GM19468 (cell line): ENCODE measurements at regions not wholly inside any gene's neighbourhood (a gene's known extent, or its start where the extent isn't known, plus 50 kb on each side); places are given as distances from the start of the nearest gene placed in this dataset.
"Not testable (repeated sequence)": the region's sequence is repeated elsewhere in the genome, so short reads cannot be mapped to it uniquely, and the experiment has no call there.

Source experiments
- ATAC-seq: cut with Tn5 transposase; IDR thresholded peaks from one replicate; pipeline ENCODE4 v1.9.1; 2021; ENCODE audit warnings: mild to moderate bottlenecking, moderate library complexity, moderate number of reproducible peaks; ENCODE audit not compliant: unreplicated experiment; ENCODE audit errors: extremely low read depth

- ATAC-seq: not testable (repeated sequence)
These were observed 394.1 kb downstream of the CPS1 start for GRCh38 chr2:210950434-210951060.

- no peak for ATAC-seq
These were observed 398.0 kb downstream of the CPS1 start for GRCh38 chr2:210954386-210954907.

GRCh38 chr2:210955591-210955990 lies 399.2 kb downstream of the CPS1 start:
- no peak for ATAC-seq

GRCh38 chr2:210956101-210956500 lies 399.7 kb downstream of the CPS1 start:
- no peak for ATAC-seq

- ATAC-seq: no peak
These were observed 404.9 kb downstream of the CPS1 start for GRCh38 chr2:210961249-210961648.

GRCh38 chr2:210963386-210963785 lies 407.0 kb downstream of the CPS1 start:
- ATAC-seq: no peak

- no peak for ATAC-seq
These were observed 407.9 kb downstream of the CPS1 start for GRCh38 chr2:210964141-210964764.

GRCh38 chr2:210965472-210965871 lies 409.1 kb downstream of the CPS1 start:
- no peak for ATAC-seq

- ATAC-seq: no peak
These were observed 409.9 kb downstream of the CPS1 start for GRCh38 chr2:210966330-210966729.

- ATAC-seq: no peak
These were observed 415.0 kb downstream of the CPS1 start for GRCh38 chr2:210971431-210971830.

- not testable (repeated sequence) for ATAC-seq
These were observed 430.4 kb downstream of the CPS1 start for GRCh38 chr2:210986806-210987205.

- no peak for ATAC-seq
These were observed 434.7 kb downstream of the CPS1 start for GRCh38 chr2:210991107-210991506.

GRCh38 chr2:210994104-210994503 lies 437.7 kb downstream of the CPS1 start:
- ATAC-seq: no peak

GRCh38 chr2:210997373-210997772 lies 441.0 kb downstream of the CPS1 start:
- no peak for ATAC-seq

GRCh38 chr2:210998334-210998733 lies 441.9 kb downstream of the CPS1 start:
- ATAC-seq: no peak

GRCh38 chr2:211014376-211014775 lies 458.0 kb downstream of the CPS1 start:
- no peak for ATAC-seq

GRCh38 chr2:211014906-211015305 lies 458.5 kb downstream of the CPS1 start:
- no peak for ATAC-seq

GRCh38 chr2:211025089-211025488 lies 468.7 kb downstream of the CPS1 start:
- not testable (repeated sequence) for ATAC-seq

GRCh38 chr2:211026109-211026508 lies 469.7 kb downstream of the CPS1 start:
- no peak for ATAC-seq

- ATAC-seq: no peak
These were observed 471.6 kb downstream of the CPS1 start for GRCh38 chr2:211027976-211028375.

GRCh38 chr2:211033765-211034164 lies 477.4 kb downstream of the CPS1 start:
- ATAC-seq: no peak
